HG02588 (cell line): ENCODE measurements at regions not wholly inside any gene's neighbourhood (a gene's known extent, or its start where the extent isn't known, plus 50 kb on each side); places are given as distances from the start of the nearest gene placed in this dataset.
"Not testable (repeated sequence)": the region's sequence is repeated elsewhere in the genome, so short reads cannot be mapped to it uniquely, and the experiment has no call there.

Experiments used
- ATAC-seq: cut with Tn5 transposase; IDR thresholded peaks from one replicate; pipeline ENCODE4 v1.9.1; 2021; ENCODE audit warnings: mild to moderate bottlenecking, moderate library complexity; ENCODE audit not compliant: unreplicated experiment

- ATAC-seq = no peak
Observed at GRCh38 chr3:107153981-107154380, 223.3 kb upstream of the CCDC54 start.

- no peak for ATAC-seq
Observed at GRCh38 chr3:107172411-107172810, 204.8 kb upstream of the CCDC54 start.

- ATAC-seq = no peak
Observed at GRCh38 chr3:107184375-107184774, 192.9 kb upstream of the CCDC54 start.

GRCh38 chr3:107188262-107188661 lies 189.0 kb upstream of the CCDC54 start:
- no peak for ATAC-seq

GRCh38 chr3:107189158-107189791 lies 188.0 kb upstream of the CCDC54 start:
- no peak for ATAC-seq

GRCh38 chr3:107193116-107193515 lies 184.1 kb upstream of the CCDC54 start:
- ATAC-seq = no peak

- no peak for ATAC-seq
Observed at GRCh38 chr3:107198581-107199181, 178.6 kb upstream of the CCDC54 start.

GRCh38 chr3:107201146-107201545 lies 176.1 kb upstream of the CCDC54 start:
- ATAC-seq = no peak

DNA sequence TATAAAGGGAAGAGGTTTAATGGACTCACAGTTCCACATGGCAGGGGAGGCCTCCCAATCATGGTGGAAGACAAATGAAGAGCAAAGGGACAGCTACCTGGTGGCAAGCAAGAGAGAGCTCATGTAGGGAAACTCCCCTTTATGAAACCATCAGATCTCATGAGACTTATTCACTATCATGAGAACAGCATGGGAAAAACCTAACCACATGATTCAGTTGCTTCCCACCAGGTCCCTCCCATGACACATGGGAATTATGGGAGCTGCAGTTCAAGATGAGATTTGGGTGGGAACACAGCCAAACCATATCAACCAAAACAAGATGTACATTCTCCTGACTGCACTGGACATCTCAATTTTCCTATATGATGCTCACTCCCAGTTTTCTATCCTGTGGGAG lies 174.4 kb upstream of the CCDC54 start:
- not testable (repeated sequence) for ATAC-seq

- ATAC-seq = no peak
Observed at GRCh38 chr3:107204121-107204520, 173.1 kb upstream of the CCDC54 start.

- ATAC-seq = no peak
Observed at GRCh38 chr3:107205358-107205757, 171.9 kb upstream of the CCDC54 start.

DNA sequence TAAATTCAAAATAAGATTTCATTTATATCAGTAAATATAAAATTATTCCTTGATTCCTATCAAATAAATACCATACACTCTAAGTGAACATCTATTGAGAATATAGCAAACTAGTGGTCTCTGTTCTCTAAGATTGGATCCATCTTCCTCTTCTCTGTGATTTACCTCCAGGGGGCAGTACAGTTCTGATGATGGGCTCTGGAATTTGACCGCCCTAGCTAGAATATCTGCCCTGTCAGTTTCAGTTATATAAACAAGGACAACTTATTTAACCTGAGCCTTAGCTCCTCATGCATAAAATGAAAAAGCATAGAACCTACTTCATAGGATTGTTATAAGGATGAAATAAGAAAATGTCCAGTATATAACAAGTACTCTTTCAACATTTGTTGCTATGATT lies 171.1 kb upstream of the CCDC54 start:
- ATAC-seq = peak; percentile 49

DNA sequence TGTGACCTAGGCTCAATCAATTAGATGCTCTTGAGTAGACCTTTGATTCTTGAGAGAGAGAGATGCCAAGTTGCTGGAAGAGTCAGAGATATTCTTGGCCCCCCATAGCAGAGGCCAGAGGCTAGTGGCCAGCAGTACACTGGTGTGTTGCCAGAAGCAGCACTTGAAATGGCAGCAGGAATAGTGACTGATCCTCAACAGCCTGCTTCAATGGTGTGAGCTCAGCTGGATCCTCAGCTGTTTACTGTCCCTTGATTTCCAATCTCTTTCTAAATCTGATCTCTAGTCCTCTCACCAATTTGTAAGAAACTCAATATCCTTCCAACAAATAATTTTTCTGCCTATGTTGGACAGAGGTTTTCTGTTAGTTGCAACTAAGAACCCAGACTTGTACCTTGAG lies 170.3 kb upstream of the CCDC54 start:
- ATAC-seq = no peak

DNA sequence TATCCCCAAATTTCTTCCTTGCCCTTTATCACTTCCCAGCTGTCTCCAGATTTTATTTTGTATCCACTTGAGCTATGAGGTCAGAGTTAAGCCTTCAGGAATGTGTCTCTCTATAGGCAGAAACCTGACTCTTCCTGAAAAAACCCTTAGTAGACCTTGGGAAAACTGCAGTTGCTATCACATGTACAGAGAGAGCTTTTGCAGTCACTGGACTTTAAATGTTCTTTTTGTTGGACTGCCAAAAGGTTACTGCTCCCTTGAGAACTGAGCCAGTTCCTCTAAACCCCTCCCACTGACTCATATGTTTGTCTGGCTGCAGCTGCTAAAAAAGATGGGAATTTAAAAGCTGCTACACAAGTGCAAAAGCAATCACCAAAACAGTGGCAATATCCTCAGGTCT lies 169.1 kb upstream of the CCDC54 start:
- ATAC-seq = no peak

GRCh38 chr3:107208796-107209195 lies 168.4 kb upstream of the CCDC54 start:
- ATAC-seq = no peak

DNA sequence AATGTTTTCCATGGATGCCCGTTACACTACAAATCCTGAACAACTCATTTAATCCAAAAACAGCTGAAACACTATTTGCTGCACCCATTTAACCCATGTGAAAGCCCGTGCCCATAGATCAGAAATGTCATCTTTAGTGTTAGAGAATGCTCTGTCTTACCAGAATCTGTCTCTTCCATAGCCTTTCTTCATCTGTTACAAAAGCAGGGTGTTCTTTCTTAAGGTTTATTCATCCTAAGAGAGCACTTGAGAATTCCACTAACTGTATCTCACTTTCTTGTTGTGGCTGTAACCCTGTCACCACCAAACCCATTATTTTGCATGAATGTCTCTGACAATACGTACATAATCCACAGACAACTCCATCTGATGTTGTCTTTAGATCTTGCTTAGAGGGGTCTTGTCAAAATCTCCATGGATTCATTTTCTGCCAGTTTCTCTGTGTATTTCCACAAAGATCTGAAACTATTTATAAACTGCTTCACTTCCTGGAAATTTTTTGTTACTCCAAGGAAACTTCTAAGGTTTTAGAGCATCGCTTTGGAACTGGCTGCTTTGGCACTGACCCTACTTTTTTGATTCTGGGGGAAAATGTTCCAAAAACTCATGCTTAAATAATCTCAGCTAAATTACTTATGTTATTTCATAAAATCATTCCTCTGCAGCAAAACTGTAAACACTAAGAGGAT lies 167.8 kb upstream of the CCDC54 start:
- no peak for ATAC-seq

GRCh38 chr3:107211608-107212007 lies 165.6 kb upstream of the CCDC54 start:
- no peak for ATAC-seq

- no peak for ATAC-seq
Observed at GRCh38 chr3:107212618-107213017, 164.6 kb upstream of the CCDC54 start.

DNA sequence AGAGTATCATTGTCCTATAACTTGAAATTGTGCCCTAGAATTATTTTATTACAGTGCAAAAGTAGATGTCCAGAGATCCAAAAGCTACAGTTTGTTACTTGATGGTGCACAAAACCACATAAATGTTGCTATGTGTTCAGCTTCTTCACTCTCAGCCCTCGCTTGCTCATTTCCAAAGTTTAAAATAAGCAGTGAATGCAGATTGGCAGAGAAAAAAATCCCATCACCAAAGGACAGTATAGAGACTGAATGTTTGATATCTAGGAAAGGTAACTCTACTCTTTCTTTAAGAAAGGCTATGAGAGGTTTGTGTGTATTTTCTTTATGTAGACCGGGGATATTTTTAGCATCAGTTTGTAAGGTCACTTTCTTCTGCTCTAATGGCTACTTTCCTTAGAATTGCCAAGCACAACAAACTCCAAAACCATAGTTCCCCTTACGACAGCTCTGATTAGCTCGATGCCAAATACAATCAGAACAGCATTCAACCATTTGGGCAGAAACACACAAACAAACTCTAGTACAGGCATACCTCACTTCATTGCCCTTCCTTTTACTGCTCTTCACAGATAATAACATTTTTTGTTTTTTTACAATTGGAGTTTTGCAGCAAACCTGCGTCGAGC lies 164.1 kb upstream of the CCDC54 start:
- ATAC-seq = no peak

DNA sequence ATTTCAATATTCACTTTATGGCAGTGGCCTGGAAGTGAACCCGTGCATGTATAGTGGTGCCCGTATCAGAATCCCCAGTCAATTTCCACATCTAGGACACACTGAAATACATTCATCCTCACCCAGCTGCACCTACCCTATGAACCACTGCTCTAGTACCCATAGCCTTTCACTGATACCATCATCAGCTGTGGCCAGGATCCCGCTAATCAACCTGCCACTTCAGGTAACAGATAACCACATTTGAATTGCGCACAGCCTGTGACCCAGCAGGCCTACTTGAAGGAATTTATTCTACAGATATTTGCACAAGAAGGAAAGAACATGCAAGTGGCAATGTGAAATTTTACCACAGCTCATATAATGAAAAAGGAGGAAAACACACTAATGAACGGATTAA lies 161.0 kb upstream of the CCDC54 start:
- ATAC-seq = no peak

- ATAC-seq = no peak
Observed at GRCh38 chr3:107216711-107217110, 160.5 kb upstream of the CCDC54 start.

DNA sequence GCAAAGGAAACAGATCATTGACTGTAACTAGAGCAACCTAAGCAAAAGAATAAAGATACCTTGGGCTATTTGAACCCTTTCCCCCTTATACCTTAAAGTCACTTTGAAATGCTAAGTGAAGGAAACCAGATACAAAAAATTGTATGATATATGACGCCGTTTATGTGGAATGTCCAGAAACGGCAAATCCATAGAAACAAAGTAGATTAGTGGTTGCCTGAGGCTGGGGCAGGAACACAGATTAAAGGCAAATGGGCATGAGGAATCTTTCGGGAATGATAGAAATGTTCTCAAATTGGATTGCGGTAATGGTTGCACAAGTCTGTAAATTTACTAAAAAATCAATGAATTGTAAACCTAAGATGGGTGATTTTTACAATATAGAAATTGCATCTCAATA lies 160.1 kb upstream of the CCDC54 start:
- no peak for ATAC-seq
